ENCODE measurements at regions not wholly inside any gene's neighbourhood (a gene's known extent, or its start where the extent isn't known, plus 50 kb on each side); places are given as distances from the start of the nearest gene placed in this dataset.

GRCh38 chr17:52594516-52594915, 436.0 kb upstream of the CA10 start:
- DNase-seq (ENCODE audit: low read depth), result no peak

GRCh38 chr17:52546990-52547389, 388.5 kb upstream of the CA10 start:
- no peak for DNase-seq (ENCODE audit: low read depth)

- DNase-seq (ENCODE audit: low read depth), result no peak
These were observed 388.0 kb upstream of the CA10 start for GRCh38 chr17:52546493-52546892.

- peak; percentile 41 for DNase-seq (ENCODE audit: low read depth)
These were observed 378.9 kb upstream of the CA10 start for GRCh38 chr17:52537421-52537820.

GRCh38 chr17:52536489-52536888, 378.0 kb upstream of the CA10 start:
- DNase-seq (ENCODE audit: low read depth), result peak; percentile 70

GRCh38 chr17:52532373-52532772, 373.9 kb upstream of the CA10 start:
- DNase-seq (ENCODE audit: low read depth), result no peak

- no peak for DNase-seq (ENCODE audit: low read depth)
These were observed 365.7 kb upstream of the CA10 start for GRCh38 chr17:52524096-52524637.

GRCh38 chr17:52517176-52517575, 358.7 kb upstream of the CA10 start:
- no peak for DNase-seq (ENCODE audit: low read depth)

- DNase-seq (ENCODE audit: low read depth), result no peak
These were observed 357.4 kb upstream of the CA10 start for GRCh38 chr17:52515927-52516326.

- no peak for DNase-seq (ENCODE audit: low read depth)
These were observed 347.1 kb upstream of the CA10 start for GRCh38 chr17:52505601-52506000.

- no peak for DNase-seq (ENCODE audit: low read depth)
These were observed 345.6 kb upstream of the CA10 start for GRCh38 chr17:52504081-52504480.

- no peak for DNase-seq (ENCODE audit: low read depth)
These were observed 337.1 kb upstream of the CA10 start for GRCh38 chr17:52495646-52496045.

- DNase-seq (ENCODE audit: low read depth), result no peak
These were observed 323.8 kb upstream of the CA10 start for GRCh38 chr17:52482271-52482670.

- DNase-seq (ENCODE audit: low read depth), result no peak
These were observed 319.5 kb upstream of the CA10 start for GRCh38 chr17:52477824-52478699.

GRCh38 chr17:52476638-52477313, 318.3 kb upstream of the CA10 start:
- DNase-seq (ENCODE audit: low read depth), result no peak

GRCh38 chr17:52470553-52470952, 312.0 kb upstream of the CA10 start:
- no peak for DNase-seq (ENCODE audit: low read depth)

- DNase-seq (ENCODE audit: low read depth), result no peak
These were observed 306.9 kb upstream of the CA10 start for GRCh38 chr17:52465407-52465806.

GRCh38 chr17:52451294-52451861, 292.9 kb upstream of the CA10 start:
- DNase-seq (ENCODE audit: low read depth), result no peak

GRCh38 chr17:52442350-52442749, 283.8 kb upstream of the CA10 start:
- DNase-seq (ENCODE audit: low read depth), result no peak

GRCh38 chr17:52420555-52421078, 262.1 kb upstream of the CA10 start:
- no peak for DNase-seq (ENCODE audit: low read depth)

GRCh38 chr17:52419229-52419641, 260.7 kb upstream of the CA10 start:
- DNase-seq (ENCODE audit: low read depth), result no peak

GRCh38 chr17:52410781-52411180, 252.3 kb upstream of the CA10 start:
- DNase-seq (ENCODE audit: low read depth), result no peak

Measured in forelimb muscle (tissue), 1 donor.